ENCODE measurements at regions not wholly inside any gene's neighbourhood (a gene's known extent, or its start where the extent isn't known, plus 50 kb on each side); places are given as distances from the start of the nearest gene placed in this dataset.

GRCh38 chr15:85890620-85890980 lies 95.9 kb upstream of the KLHL25 start:
- no peak for ATAC-seq

- ATAC-seq, result no peak
Measured at GRCh38 chr15:85891470-85891869, 96.7 kb upstream of the KLHL25 start.

GRCh38 chr15:85892232-85892631 lies 97.5 kb upstream of the KLHL25 start:
- ATAC-seq, result no peak

- ATAC-seq, result no peak
Measured at GRCh38 chr15:85897207-85897894, 102.6 kb upstream of the KLHL25 start.

- ATAC-seq, result no peak
Measured at GRCh38 chr15:85897895-85898717, 103.4 kb upstream of the KLHL25 start.

GRCh38 chr15:85899927-85900326 lies 105.2 kb upstream of the KLHL25 start:
- no peak for ATAC-seq

GRCh38 chr15:85905751-85906450 lies 111.2 kb upstream of the KLHL25 start:
- ATAC-seq, result no peak

- ATAC-seq, result no peak
Measured at GRCh38 chr15:85906640-85907039, 111.9 kb upstream of the KLHL25 start.

- no peak for ATAC-seq
Measured at GRCh38 chr15:85910834-85911233, 116.1 kb upstream of the KLHL25 start.

- no peak for ATAC-seq
Measured at GRCh38 chr15:85913461-85913860, 118.7 kb upstream of the KLHL25 start.

- ATAC-seq, result no peak
Measured at GRCh38 chr15:85920956-85921355, 126.2 kb upstream of the KLHL25 start.

- no peak for ATAC-seq
Measured at GRCh38 chr15:85924088-85924487, 129.4 kb upstream of the KLHL25 start.

GRCh38 chr15:85925649-85926237 lies 131.0 kb upstream of the KLHL25 start:
- no peak for ATAC-seq

- no peak for ATAC-seq
Measured at GRCh38 chr15:85926834-85927233, 132.1 kb upstream of the KLHL25 start.

GRCh38 chr15:85927931-85928537 lies 133.3 kb upstream of the KLHL25 start:
- no peak for ATAC-seq

- ATAC-seq, result no peak
Measured at GRCh38 chr15:85929786-85930185, 135.1 kb upstream of the KLHL25 start.

GRCh38 chr15:85932391-85932790 lies 137.7 kb upstream of the KLHL25 start:
- no peak for ATAC-seq

- no peak for ATAC-seq
Measured at GRCh38 chr15:85934691-85935090, 140.0 kb upstream of the KLHL25 start.

GRCh38 chr15:85935182-85935581 lies 140.5 kb upstream of the KLHL25 start:
- ATAC-seq, result no peak

- ATAC-seq, result no peak
Measured at GRCh38 chr15:85937661-85938060, 142.0 kb upstream of the AGBL1 start.

- no peak for ATAC-seq
Measured at GRCh38 chr15:85941186-85941855, 138.3 kb upstream of the AGBL1 start.

- ATAC-seq, result no peak
Measured at GRCh38 chr15:85942632-85943031, 137.0 kb upstream of the AGBL1 start.
